Midbrain (tissue), 1 donor: ENCODE measurements at regions not wholly inside any gene's neighbourhood (a gene's known extent, or its start where the extent isn't known, plus 50 kb on each side); places are given as distances from the start of the nearest gene placed in this dataset.
"Not testable (repeated sequence)": the region's sequence is repeated elsewhere in the genome, so short reads cannot be mapped to it uniquely, and the experiment has no call there.

Source experiments
- DNase-seq: peaks from one replicate; lab custom pipeline; 2025; lab: John Stamatoyannopoulos, UW

DNA sequence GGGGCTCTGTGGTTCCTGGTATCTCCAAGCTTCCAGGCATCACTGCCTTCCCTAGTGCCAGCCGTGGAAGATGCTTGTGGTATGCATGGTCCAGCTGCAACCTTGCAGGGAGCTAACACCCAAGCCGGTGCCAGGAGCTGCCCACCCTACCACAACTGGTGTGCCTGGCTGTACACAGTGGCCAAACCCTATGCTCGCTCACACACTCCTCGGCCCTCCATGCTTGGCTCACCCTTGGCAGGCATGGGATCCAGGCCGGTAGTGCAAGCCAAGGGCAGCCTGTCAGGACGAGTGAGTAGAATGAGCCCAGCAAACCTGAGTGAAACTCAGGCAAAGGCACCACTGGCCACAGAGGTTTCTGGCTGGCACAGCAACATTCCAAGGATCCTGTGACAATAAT lies 1676.0 kb downstream of the SLITRK1 start:
- no peak for DNase-seq

GRCh38 chr13:82202398-82202797 lies 1679.9 kb downstream of the SLITRK1 start:
- DNase-seq, result no peak

- no peak for DNase-seq
Observed at GRCh38 chr13:82196087-82196486, 1686.2 kb downstream of the SLITRK1 start.

GRCh38 chr13:82187227-82187626 lies 1695.0 kb downstream of the SLITRK1 start:
- DNase-seq, result no peak

GRCh38 chr13:82176751-82177150 lies 1705.5 kb downstream of the SLITRK1 start:
- no peak for DNase-seq

DNA sequence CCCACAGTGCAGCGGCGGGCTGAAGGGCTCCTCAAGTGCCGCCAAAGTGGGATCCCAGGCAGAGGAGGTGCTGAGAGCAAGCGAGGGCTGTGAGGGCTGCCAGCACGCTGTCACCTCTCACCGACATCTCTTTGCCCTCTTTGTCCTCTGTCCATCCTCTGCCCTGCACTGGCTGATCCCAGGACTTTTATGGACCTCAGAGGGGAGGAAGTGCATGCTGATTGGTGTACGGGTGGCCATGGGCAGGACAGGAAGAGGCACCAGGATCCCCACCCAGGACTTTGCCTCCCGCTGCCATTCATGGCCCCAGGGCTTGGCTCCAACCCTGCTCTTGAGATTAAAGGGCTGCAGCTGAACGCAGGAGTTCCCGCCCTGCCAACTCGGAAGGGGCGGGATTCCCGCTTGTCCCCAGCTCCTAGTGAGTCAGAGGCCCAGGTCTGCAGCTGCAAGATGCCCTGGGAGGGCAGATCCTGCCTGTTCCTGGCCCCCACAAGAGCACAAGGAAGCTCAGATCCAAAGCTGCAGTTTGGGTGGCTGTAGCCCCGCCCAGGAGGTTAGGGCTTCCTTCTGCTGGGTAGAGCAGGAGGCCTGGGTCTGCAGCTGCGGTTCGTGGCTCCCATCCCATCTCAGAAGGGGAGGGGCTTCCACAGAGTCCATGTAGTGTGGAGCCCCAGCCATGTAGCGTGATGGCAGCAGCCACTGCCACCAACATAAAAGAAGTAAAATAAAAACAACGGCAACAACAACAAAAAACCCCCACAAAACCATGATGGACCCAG lies 1716.7 kb downstream of the SLITRK1 start:
- no peak for DNase-seq

- not testable (repeated sequence) for DNase-seq
Observed at GRCh38 chr13:82164780-82165395, 1717.4 kb downstream of the SLITRK1 start.

GRCh38 chr13:82147526-82147925 lies 1734.7 kb downstream of the SLITRK1 start:
- DNase-seq, result no peak

- no peak for DNase-seq
Observed at GRCh38 chr13:82136880-82137279, 1745.4 kb downstream of the SLITRK1 start.

GRCh38 chr13:82129281-82129680 lies 1753.0 kb downstream of the SLITRK1 start:
- no peak for DNase-seq

GRCh38 chr13:82118589-82118988 lies 1763.7 kb downstream of the SLITRK1 start:
- no peak for DNase-seq

- DNase-seq, result no peak
Observed at GRCh38 chr13:82116422-82116989, 1765.8 kb downstream of the SLITRK1 start.

- DNase-seq, result no peak
Observed at GRCh38 chr13:82115391-82115790, 1766.9 kb downstream of the SLITRK1 start.

GRCh38 chr13:82096256-82096655 lies 1755.3 kb upstream of the SPRY2 start:
- no peak for DNase-seq

- no peak for DNase-seq
Observed at GRCh38 chr13:82092312-82092711, 1751.4 kb upstream of the SPRY2 start.

GRCh38 chr13:82088781-82089180 lies 1747.9 kb upstream of the SPRY2 start:
- DNase-seq, result no peak

GRCh38 chr13:82076496-82076895 lies 1735.6 kb upstream of the SPRY2 start:
- no peak for DNase-seq

DNA sequence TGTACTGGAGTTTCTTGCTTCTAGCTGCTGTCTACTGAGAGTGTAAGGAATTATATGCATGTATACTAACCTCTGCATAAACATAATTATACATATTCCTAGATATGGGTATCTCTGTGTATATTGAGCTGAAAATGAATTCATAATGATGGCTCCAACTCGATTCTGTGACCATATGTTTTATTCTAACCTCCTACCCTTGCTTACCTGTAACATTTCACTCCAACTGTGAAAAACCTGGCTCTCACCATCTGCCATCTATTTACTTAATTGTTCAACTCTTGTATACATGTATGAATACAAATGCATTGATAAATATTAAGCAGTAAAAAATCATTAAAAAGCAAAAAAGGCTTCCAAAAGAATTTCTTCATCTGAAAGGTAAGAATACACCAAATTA lies 1729.5 kb upstream of the SPRY2 start:
- DNase-seq, result no peak

- DNase-seq, result no peak
Observed at GRCh38 chr13:82062772-82063171, 1721.8 kb upstream of the SPRY2 start.

GRCh38 chr13:82058364-82058763 lies 1717.4 kb upstream of the SPRY2 start:
- no peak for DNase-seq

DNA sequence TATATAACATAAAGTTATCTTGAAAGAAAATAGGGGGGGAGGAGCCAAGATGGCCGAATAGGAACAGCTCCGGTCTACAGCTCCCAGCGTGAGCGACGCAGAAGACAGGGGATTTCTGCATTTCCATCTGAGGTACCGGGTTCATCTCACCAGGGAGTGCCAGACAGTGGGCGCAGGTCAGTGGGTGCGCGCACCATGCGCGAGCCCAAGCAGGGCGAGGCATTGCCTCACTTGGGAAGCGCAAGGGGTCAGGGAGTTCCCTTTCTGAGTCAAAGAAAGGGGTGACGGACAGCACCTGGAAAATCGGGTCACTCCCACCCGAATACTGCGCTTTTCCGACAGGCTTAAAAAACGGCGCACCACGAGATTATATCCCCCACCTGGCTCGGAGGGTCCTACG lies 1704.4 kb upstream of the SPRY2 start:
- DNase-seq, result not testable (repeated sequence)

- DNase-seq, result no peak
Observed at GRCh38 chr13:82036602-82037001, 1695.7 kb upstream of the SPRY2 start.

GRCh38 chr13:82011355-82011754 lies 1670.4 kb upstream of the SPRY2 start:
- no peak for DNase-seq
